H1 (cell line): ENCODE measurements at regions not wholly inside any gene's neighbourhood (a gene's known extent, or its start where the extent isn't known, plus 50 kb on each side); places are given as distances from the start of the nearest gene placed in this dataset.

Experiments
- CTCF ChIA-PET: fragments of 300-600 bp; sonication (Branson Sonifier 250); formaldehyde crosslinking; loops from one replicate; lab custom pipeline; 2021; ENCODE audit not compliant: partially characterized antibody; lab: Charles Lee
- POLR2A ChIA-PET: fragments of 300-600 bp; sonication (Branson Sonifier 250); formaldehyde crosslinking; loops from one replicate; lab custom pipeline; 2021; ENCODE audit warnings: inconsistent platforms; ENCODE audit not compliant: partially characterized antibody; lab: Charles Lee
- DNase-seq, 2 experiments: peaks; one replicate each; pipeline versions ENCODE4 v3.0.0 to v3.0.0-alpha.2; 2010 to 2022; ENCODE audit warnings: low spot score in 2 of 2, low read depth in 1 of 2, mixed read lengths in 1 of 2
- FAIRE-seq: peaks from 2 replicates; lab custom pipeline; 2011; peaks lifted over from hg19 to GRCh38; lab: Jason Lieb, UNC
- H2AFZ ChIP-seq: 2 replicates; pipeline ENCODE4 v1.8.1; 2012; ENCODE audit warnings: low read length, inconsistent platforms
- H2AK5ac ChIP-seq: 2 replicates; pipeline ENCODE4 v1.6.1; 2013; ENCODE audit warnings: low read depth, low read length
- H2BK120ac ChIP-seq: replicated peaks from 2 replicates; pipeline ENCODE3; 2013; ENCODE audit warnings: low read depth, low read length, inconsistent platforms
- H2BK12ac ChIP-seq: 2 replicates; pipeline ENCODE4 v1.6.1; 2013; ENCODE audit warnings: low read depth, low read length
- H2BK15ac ChIP-seq: 2 replicates; pipeline ENCODE4 v1.6.1; 2013; ENCODE audit warnings: low read length
- H2BK20ac ChIP-seq: 2 replicates; pipeline ENCODE4 v1.6.1; 2013; ENCODE audit warnings: low read length
- H2BK5ac ChIP-seq: 2 replicates; pipeline ENCODE4 v1.6.1; 2013; ENCODE audit warnings: low read depth, low read length
- H3K14ac ChIP-seq: 2 replicates; pipeline ENCODE4 v1.6.1; 2013; ENCODE audit warnings: inconsistent platforms; ENCODE audit not compliant: insufficient read length
- H3K18ac ChIP-seq: 2 replicates; pipeline ENCODE4 v1.6.1; 2013; ENCODE audit warnings: low read length; ENCODE audit errors: extremely low read depth
- H3K23ac ChIP-seq: 2 replicates; pipeline ENCODE4 v1.6.1; 2013; ENCODE audit warnings: inconsistent platforms; ENCODE audit not compliant: insufficient read length
- H3K23me2 ChIP-seq: 2 replicates; pipeline ENCODE4 v1.6.1; 2013; ENCODE audit warnings: low read depth, low read length
- H3K27ac ChIP-seq: 2 replicates; pipeline ENCODE4 v1.6.1; 2011; ENCODE audit warnings: low read depth, low read length, inconsistent platforms
- H3K27me3 ChIP-seq, 4 experiments: replicated peaks in 1 of 4; 1 replicate in 1 of 4; 2 replicates in 3 of 4; pipeline versions ENCODE4 v1.6.1 to v1.8.1; 2011 to 2013; ENCODE audit warnings: low read length in 3 of 4, mild to moderate bottlenecking in 3 of 4, inconsistent platforms in 2 of 4, mixed read lengths in 2 of 4, moderate library complexity in 1 of 4; ENCODE audit not compliant: control insufficient read depth in 3 of 4, insufficient read depth in 3 of 4; ENCODE audit errors: extremely low read depth in 1 of 4
- H3K36me3 ChIP-seq, 4 experiments: 2 replicates each; pipeline versions ENCODE4 v1.6.1 to v1.8.1; 2011 to 2013; ENCODE audit warnings: mild to moderate bottlenecking in 4 of 4, low read length in 3 of 4, moderate library complexity in 2 of 4, control low read depth in 1 of 4, inconsistent platforms in 1 of 4; ENCODE audit not compliant: insufficient read depth in 4 of 4, control insufficient read depth in 2 of 4
- H3K4ac ChIP-seq: replicated peaks from 2 replicates; pipeline ENCODE3; 2013; ENCODE audit warnings: low read length, low read depth, mixed read lengths, inconsistent platforms; ENCODE audit not compliant: insufficient read length
- H3K4me1 ChIP-seq, 4 experiments: replicated peaks in 1 of 4; 1 replicate in 1 of 4; 2 replicates in 3 of 4; pipeline versions ENCODE4 v1.6.1 to v1.8.1; 2011 to 2013; ENCODE audit warnings: low read length in 3 of 4, inconsistent platforms in 2 of 4, mixed read lengths in 1 of 4; ENCODE audit not compliant: insufficient read depth in 4 of 4, control insufficient read depth in 3 of 4
- H3K4me2 ChIP-seq, 2 experiments: 2 replicates each; pipeline versions ENCODE4 v1.6.1 to v1.8.1; 2011 to 2013; ENCODE audit warnings: low read depth in 2 of 2, low read length in 2 of 2, control low read depth in 1 of 2, inconsistent platforms in 1 of 2, mild to moderate bottlenecking in 1 of 2; ENCODE audit not compliant: insufficient read depth in 1 of 2
- H3K4me3 ChIP-seq, 4 experiments: fragments of 200-600, 300-600 bp in 1 of 4; sonication (generic), shearing (Covaris generic), sonication (Bioruptor Twin) in 1 of 4; 2 replicates each; pipeline versions ENCODE4 v1.5.1 to v1.8.1; 2011 to 2016; ENCODE audit warnings: low read length in 4 of 4, low read depth in 3 of 4, control low read depth in 2 of 4, inconsistent platforms in 2 of 4, mild to moderate bottlenecking in 2 of 4, mixed read lengths in 1 of 4, moderate library complexity in 1 of 4; ENCODE audit not compliant: insufficient read depth in 2 of 4; ENCODE audit errors: extremely low read depth in 1 of 4
- H3K56ac ChIP-seq: replicated peaks from 2 replicates; pipeline ENCODE3; 2013; ENCODE audit warnings: low read depth, mild to moderate bottlenecking, mixed read lengths, low read length, inconsistent platforms; ENCODE audit not compliant: insufficient read length
- H3K79me1 ChIP-seq: 2 replicates; pipeline ENCODE4 v1.6.1; 2013; ENCODE audit warnings: low read depth, low read length, control low read depth
- H3K79me2 ChIP-seq, 2 experiments: 2 replicates each; pipeline versions ENCODE4 v1.6.1 to v1.8.1; 2012 to 2013; ENCODE audit warnings: low read length in 2 of 2, mild to moderate bottlenecking in 2 of 2, inconsistent platforms in 1 of 2; ENCODE audit not compliant: insufficient read depth in 2 of 2, control insufficient read depth in 1 of 2
- H3K9ac ChIP-seq, 4 experiments: replicated peaks in 1 of 4; 1 replicate in 1 of 4; 2 replicates in 3 of 4; pipeline versions ENCODE4 v1.6.1 to v1.8.1; 2011 to 2013; ENCODE audit warnings: low read depth in 3 of 4, low read length in 3 of 4, control low read depth in 2 of 4, mild to moderate bottlenecking in 2 of 4, moderate library complexity in 2 of 4, inconsistent platforms in 1 of 4; ENCODE audit errors: extremely low read depth in 1 of 4
- H3K9me3 ChIP-seq, 2 experiments: 2 replicates each; pipeline versions ENCODE4 v1.6.1 to v1.8.1; 2012 to 2013; ENCODE audit warnings: mild to moderate bottlenecking in 2 of 2, moderate library complexity in 2 of 2, control low read depth in 1 of 2, inconsistent platforms in 1 of 2, low read depth in 1 of 2, low read length in 1 of 2, mixed read lengths in 1 of 2; ENCODE audit not compliant: insufficient read depth in 2 of 2
- H4K20me1 ChIP-seq, 2 experiments: replicated peaks in 1 of 2; 2 replicates each; pipeline versions ENCODE3 to v1.8.1; 2011 to 2013; ENCODE audit warnings: inconsistent platforms in 2 of 2, low read length in 2 of 2, mild to moderate bottlenecking in 1 of 2; ENCODE audit not compliant: insufficient read depth in 2 of 2, control insufficient read depth in 1 of 2
- H4K5ac ChIP-seq: 2 replicates; pipeline ENCODE4 v1.6.1; 2013; ENCODE audit warnings: low read length, low read depth, mixed read lengths, inconsistent platforms; ENCODE audit not compliant: insufficient read length
- H4K8ac ChIP-seq: 2 replicates; pipeline ENCODE4 v1.8.0; 2013; ENCODE audit warnings: mild to moderate bottlenecking, moderate library complexity, low read length, inconsistent platforms; ENCODE audit not compliant: insufficient read depth; ENCODE audit errors: extremely low read depth
- H4K91ac ChIP-seq: replicated peaks from 2 replicates; pipeline ENCODE3; 2013; ENCODE audit warnings: low read length, mixed read lengths, inconsistent platforms; ENCODE audit not compliant: insufficient read length
- BCL11A ChIP-seq, 2 experiments: IDR thresholded peaks; one replicate each; pipeline ENCODE4 v1.6.1; 2011; ENCODE audit warnings: low read depth in 2 of 2, low read length in 2 of 2, mild to moderate bottlenecking in 2 of 2
- BRCA1 ChIP-seq: IDR thresholded peaks from 2 replicates; pipeline ENCODE4 v1.6.1; 2012; ENCODE audit warnings: low read depth, low read length, improper control_type of control experiment
- CTBP2 ChIP-seq: IDR thresholded peaks from 2 replicates; pipeline ENCODE4 v1.7.0; 2011; ENCODE audit warnings: borderline replicate concordance, mild to moderate bottlenecking, moderate library complexity, mixed read lengths, low read length; ENCODE audit not compliant: insufficient read depth, insufficient read length
- MAFK ChIP-seq: IDR thresholded peaks from 2 replicates; pipeline ENCODE4 v1.6.1; 2012; ENCODE audit warnings: low read depth, mild to moderate bottlenecking, improper control_type of control experiment, low read length
- POU5F1 ChIP-seq: IDR thresholded peaks from 2 replicates; pipeline ENCODE4 v1.6.1; 2011; ENCODE audit warnings: low read depth, mild to moderate bottlenecking, low read length, moderate library complexity
- TEAD4 ChIP-seq: IDR thresholded peaks from 2 replicates; pipeline ENCODE4 v1.6.1; 2012; ENCODE audit warnings: low read depth, low read length, inconsistent platforms, mixed read lengths
- WGBS, 2 experiments: shearing (Covaris generic) in 1 of 2; methylation state at CpG; one replicate each; pipeline versions ENCODE4 v1.1.6 to v1.1.7; 2013 to 2015; ENCODE audit warnings: low lambda C conversion rate in 2 of 2, mixed read lengths in 2 of 2, inconsistent platforms in 1 of 2, low coverage in 1 of 2, missing lambda C conversion rate in 1 of 2; ENCODE audit not compliant: insufficient replicate concordance in 2 of 2, insufficient coverage in 1 of 2, insufficient read length in 1 of 2; ENCODE audit errors: extremely low coverage in 1 of 2, missing lambda C conversion rate in 1 of 2; 5-methylcytosine and 5-hydroxymethylcytosine counted together

GRCh38 chrX:39877905-39878304, 219.9 kb downstream of the BCOR start:
- Histone ChIP-seq H2AFZ (no peak overlapping the region), H3K4ac (no peak overlapping the region), H3K18ac (peak overlapping the region; percentile 75), H3K4me2 (no peak overlapping the region)
- DNase-seq = no peak
- CTCF ChIA-PET = no interaction called here
- TF ChIP-seq BRCA1 = no peak
- no peak for TF ChIP-seq BCL11A (IDR thresholded peaks at IDR 0.05; ENCODE audit: low read depth in 2 of 2, low read length in 2 of 2)
- no peak for TF ChIP-seq POU5F1
- TF ChIP-seq MAFK = no peak
- no peak for TF ChIP-seq CTBP2
- TF ChIP-seq TEAD4 = no peak
- TF ChIP-seq, all 59 proteins: peak for 0
- H3K4me1 ChIP-seq = peaks cover 0 to 6% (median 1%) of the 10 kb centered on the region in 4 experiments; a peak in 2 of 7 replicates
- H3K79me2 ChIP-seq = no peaks in the 10 kb centered on the region
- FAIRE-seq = no peak
- WGBS, 2 experiments = no CpG with 5 or more reads among the region's 18 CpGs
- H4K8ac ChIP-seq = no peak overlapping the region
- H4K20me1 ChIP-seq = no peaks in the 10 kb centered on the region
- H3K4me3 ChIP-seq = no peak overlapping the region
- H2BK5ac ChIP-seq = no peak overlapping the region
- H3K36me3 ChIP-seq = no peaks in the 10 kb centered on the region
- H2BK15ac ChIP-seq = no peak overlapping the region
- H3K9ac ChIP-seq = no peak overlapping the region
- H3K23ac ChIP-seq = no peak overlapping the region
- H4K5ac ChIP-seq = no peak overlapping the region
- 0 out of 2 replicates have a peak overlapping the region, but pooled peaks have one; percentile 17 for H2BK12ac ChIP-seq
- H3K23me2 ChIP-seq = no peaks in the 10 kb centered on the region
- H3K79me1 ChIP-seq = no peaks in the 10 kb centered on the region
- H4K91ac ChIP-seq = peak overlapping the region; percentile 40
- no peak overlapping the region for H3K14ac ChIP-seq
- H3K56ac ChIP-seq = no peak overlapping the region
- H2BK20ac ChIP-seq = no peak overlapping the region
- H3K9me3 ChIP-seq = no peaks in the 10 kb centered on the region
- no peak overlapping the region for H2BK120ac ChIP-seq
- H3K27ac ChIP-seq = no peak overlapping the region
- peak overlapping the region; percentile 65; the same call in 1 of the 2 replicates for H2AK5ac ChIP-seq
- POLR2A ChIA-PET = no interaction called here
- no peaks in the 10 kb centered on the region; a peak in 1 of 7 replicates for H3K27me3 ChIP-seq
